Panc1 (cell line): ENCODE measurements at regions not wholly inside any gene's neighbourhood (a gene's known extent, or its start where the extent isn't known, plus 50 kb on each side); places are given as distances from the start of the nearest gene placed in this dataset.

Experiments used
- POLR2AphosphoS5 ChIP-seq: IDR thresholded peaks from 2 replicates; pipeline ENCODE4 v1.6.1; 2012; ENCODE audit warnings: mild to moderate bottlenecking, low read depth, low read length, moderate library complexity
- TCF7L2 ChIP-seq: IDR thresholded peaks from 2 replicates; pipeline ENCODE4 v1.6.1; 2011; ENCODE audit warnings: mild to moderate bottlenecking, low read depth, low read length, inconsistent platforms
- TF ChIP-seq, protein P1 (sequence below): fragments of 450-650 bp; IDR thresholded peaks from 2 replicates; pipeline ENCODE4 v1.5.1; 2017; ENCODE audit warnings: mild to moderate bottlenecking

GRCh38 chr12:114248527-114248926, 157.4 kb downstream of the TBX5 start:
- TF ChIP-seq, protein P1, sequence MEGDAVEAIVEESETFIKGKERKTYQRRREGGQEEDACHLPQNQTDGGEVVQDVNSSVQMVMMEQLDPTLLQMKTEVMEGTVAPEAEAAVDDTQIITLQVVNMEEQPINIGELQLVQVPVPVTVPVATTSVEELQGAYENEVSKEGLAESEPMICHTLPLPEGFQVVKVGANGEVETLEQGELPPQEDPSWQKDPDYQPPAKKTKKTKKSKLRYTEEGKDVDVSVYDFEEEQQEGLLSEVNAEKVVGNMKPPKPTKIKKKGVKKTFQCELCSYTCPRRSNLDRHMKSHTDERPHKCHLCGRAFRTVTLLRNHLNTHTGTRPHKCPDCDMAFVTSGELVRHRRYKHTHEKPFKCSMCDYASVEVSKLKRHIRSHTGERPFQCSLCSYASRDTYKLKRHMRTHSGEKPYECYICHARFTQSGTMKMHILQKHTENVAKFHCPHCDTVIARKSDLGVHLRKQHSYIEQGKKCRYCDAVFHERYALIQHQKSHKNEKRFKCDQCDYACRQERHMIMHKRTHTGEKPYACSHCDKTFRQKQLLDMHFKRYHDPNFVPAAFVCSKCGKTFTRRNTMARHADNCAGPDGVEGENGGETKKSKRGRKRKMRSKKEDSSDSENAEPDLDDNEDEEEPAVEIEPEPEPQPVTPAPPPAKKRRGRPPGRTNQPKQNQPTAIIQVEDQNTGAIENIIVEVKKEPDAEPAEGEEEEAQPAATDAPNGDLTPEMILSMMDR: no peak
- TF ChIP-seq POLR2AphosphoS5: no peak
- TF ChIP-seq TCF7L2: no peak
